H9 (cell line): ENCODE measurements at regions not wholly inside any gene's neighbourhood (a gene's known extent, or its start where the extent isn't known, plus 50 kb on each side); places are given as distances from the start of the nearest gene placed in this dataset.

ENCODE experiments used
- DNase-seq: peaks from one replicate; pipeline ENCODE4 v3.0.0-alpha.2; 2017
- H2AFZ ChIP-seq: one replicate; pipeline ENCODE4 v1.6.1; 2013; ENCODE audit warnings: mild to moderate bottlenecking, low read length, control low read depth, moderate library complexity
- H2AK5ac ChIP-seq: 2 replicates; pipeline ENCODE4 v1.6.1; 2013; ENCODE audit warnings: low read length, control low read depth, mixed read lengths; ENCODE audit not compliant: insufficient read length
- H2BK120ac ChIP-seq: one replicate; pipeline ENCODE4 v1.6.1; 2013; ENCODE audit warnings: low read depth, mild to moderate bottlenecking, low read length, control low read depth, inconsistent platforms; ENCODE audit not compliant: poor library complexity, severe bottlenecking
- H2BK12ac ChIP-seq: 2 replicates; pipeline ENCODE4 v1.6.1; 2013; ENCODE audit warnings: low read length, control low read depth, mixed read lengths, low read depth; ENCODE audit not compliant: insufficient read length
- H2BK15ac ChIP-seq: 2 replicates; pipeline ENCODE4 v1.6.1; 2013; ENCODE audit warnings: low read depth, low read length, control low read depth
- H2BK20ac ChIP-seq: one replicate; pipeline ENCODE4 v1.6.1; 2013; ENCODE audit warnings: low read depth, mild to moderate bottlenecking, low read length, control low read depth, inconsistent platforms; ENCODE audit not compliant: poor library complexity, severe bottlenecking
- H2BK5ac ChIP-seq: 2 replicates; pipeline ENCODE4 v1.6.1; 2013; ENCODE audit warnings: low read length, control low read depth, mixed read lengths; ENCODE audit not compliant: insufficient read length
- H3K14ac ChIP-seq: 2 replicates; pipeline ENCODE4 v1.6.1; 2013; ENCODE audit warnings: low read length, control low read depth; ENCODE audit not compliant: insufficient read depth
- H3K18ac ChIP-seq: 2 replicates; pipeline ENCODE4 v1.6.1; 2013; ENCODE audit warnings: low read depth, mild to moderate bottlenecking, mixed read lengths, low read length, control low read depth; ENCODE audit not compliant: insufficient read length
- H3K23ac ChIP-seq: 2 replicates; pipeline ENCODE4 v1.6.1; 2013; ENCODE audit warnings: low read length, control low read depth, mixed read lengths, low read depth; ENCODE audit not compliant: insufficient read length
- H3K23me2 ChIP-seq: 2 replicates; pipeline ENCODE4 v1.6.1; 2013; ENCODE audit warnings: low read depth, mild to moderate bottlenecking, mixed read lengths, low read length, control low read depth; ENCODE audit not compliant: insufficient read length, poor library complexity, severe bottlenecking
- H3K27ac ChIP-seq: 2 replicates; pipeline ENCODE4 v1.5.1; 2013; ENCODE audit warnings: low read length, control low read depth, mixed read lengths, low read depth; ENCODE audit not compliant: insufficient read length
- H3K27me3 ChIP-seq: 2 replicates; pipeline ENCODE4 v1.6.1; 2013; ENCODE audit warnings: low read length, control low read depth, inconsistent platforms; ENCODE audit not compliant: insufficient read depth
- H3K4ac ChIP-seq: 2 replicates; pipeline ENCODE4 v1.6.1; 2013; ENCODE audit warnings: low read depth, mild to moderate bottlenecking, control low read depth, inconsistent platforms, low read length, moderate library complexity
- H3K4me1 ChIP-seq: 2 replicates; pipeline ENCODE4 v1.6.1; 2013; ENCODE audit warnings: low read length, control low read depth, inconsistent platforms; ENCODE audit not compliant: insufficient read depth
- H3K4me2 ChIP-seq: 2 replicates; pipeline ENCODE4 v1.6.1; 2013; ENCODE audit warnings: low read length, control low read depth, mixed read lengths; ENCODE audit not compliant: insufficient read length, insufficient read depth
- H3K56ac ChIP-seq: 2 replicates; pipeline ENCODE4 v1.6.1; 2013; ENCODE audit warnings: low read depth, mild to moderate bottlenecking, mixed read lengths, low read length, control low read depth; ENCODE audit not compliant: insufficient read length
- H3K79me1 ChIP-seq: 2 replicates; pipeline ENCODE4 v1.6.1; 2013; ENCODE audit warnings: low read depth, mild to moderate bottlenecking, moderate library complexity, low read length, control low read depth, inconsistent platforms; ENCODE audit not compliant: insufficient read depth, poor library complexity, severe bottlenecking
- H3K79me2 ChIP-seq: 2 replicates; pipeline ENCODE4 v1.6.1; 2013; ENCODE audit warnings: low read length, control low read depth, inconsistent platforms; ENCODE audit not compliant: insufficient read depth
- H3K9ac ChIP-seq: 2 replicates; pipeline ENCODE4 v1.6.1; 2013; ENCODE audit warnings: low read length, control low read depth, mixed read lengths; ENCODE audit not compliant: insufficient read length; ENCODE audit errors: extremely low read depth
- H3K9me3 ChIP-seq: one replicate; pipeline ENCODE4 v1.6.1; 2013; ENCODE audit warnings: low read depth, low read length, inconsistent platforms; ENCODE audit not compliant: control insufficient read depth
- H3T11ph ChIP-seq: one replicate; pipeline ENCODE4 v1.6.1; 2013; ENCODE audit warnings: mild to moderate bottlenecking, low read length, control low read depth, inconsistent platforms
- H4K20me1 ChIP-seq: one replicate; pipeline ENCODE4 v1.6.1; 2013; ENCODE audit not compliant: control insufficient read depth, insufficient read length, insufficient read depth
- H4K5ac ChIP-seq: 2 replicates; pipeline ENCODE4 v1.6.1; 2013; ENCODE audit warnings: low read depth, mild to moderate bottlenecking, mixed read lengths, low read length, control low read depth; ENCODE audit not compliant: insufficient read length
- H4K8ac ChIP-seq: replicated peaks from 2 replicates; pipeline ENCODE4 v1.6.1; 2013; ENCODE audit warnings: low read length, control low read depth, mixed read lengths, low read depth; ENCODE audit not compliant: insufficient read length
- H4K91ac ChIP-seq: 2 replicates; pipeline ENCODE4 v1.6.1; 2013; ENCODE audit warnings: low read depth, mild to moderate bottlenecking, moderate library complexity, mixed read lengths, low read length, control low read depth; ENCODE audit not compliant: insufficient read length
- H3K27ac Mint-ChIP-seq, 3 experiments: 2 replicates in 2 of 3; 3 replicates in 1 of 3; pipeline ENCODE4 v1.8.0; 2020 to 2021; ENCODE audit warnings: mixed read lengths in 3 of 3, mild to moderate bottlenecking in 1 of 3, moderate library complexity in 1 of 3
- H3K27me3 Mint-ChIP-seq: 2 replicates; pipeline ENCODE4 v1.8.0; 2021; ENCODE audit warnings: low read depth, mild to moderate bottlenecking, moderate library complexity, mixed read lengths
- H3K36me3 Mint-ChIP-seq, 3 experiments: 2 replicates in 2 of 3; 3 replicates in 1 of 3; pipeline ENCODE4 v1.8.0; 2020 to 2021; ENCODE audit warnings: low read depth in 3 of 3, mixed read lengths in 3 of 3; ENCODE audit not compliant: insufficient read depth in 1 of 3
- H3K4me1 Mint-ChIP-seq, 2 experiments: 2 replicates each; pipeline ENCODE4 v1.8.0; 2020; ENCODE audit warnings: mixed read lengths in 2 of 2
- H3K4me3 Mint-ChIP-seq, 2 experiments: 2 replicates in 1 of 2; 3 replicates in 1 of 2; pipeline ENCODE4 v1.8.0; 2020 to 2021; ENCODE audit warnings: mild to moderate bottlenecking in 2 of 2, mixed read lengths in 2 of 2, moderate library complexity in 1 of 2
- H3K9me3 Mint-ChIP-seq, 2 experiments: 2 replicates in 1 of 2; 3 replicates in 1 of 2; pipeline ENCODE4 v1.8.0; 2020; ENCODE audit warnings: mild to moderate bottlenecking in 2 of 2, mixed read lengths in 2 of 2, moderate library complexity in 1 of 2
- WGBS: extraction: QIAGEN DNeasy Blood & Tissue Kit; methylation state at CpG from one replicate; pipeline ENCODE4 v1.1.7; 2013; ENCODE audit warnings: missing lambda C conversion rate, low lambda C conversion rate, mixed read lengths; ENCODE audit not compliant: insufficient read length; ENCODE audit errors: extremely low coverage; 5-methylcytosine and 5-hydroxymethylcytosine counted together
- TF ChIP-seq, protein P1 (sequence below): fragments of 200-600 bp; sonication (generic); conservative IDR thresholded peaks from 3 replicates; pipeline ENCODE4 v1.8.0; 2021; ENCODE audit warnings: antibody characterized with exemption, mild to moderate bottlenecking

- Histone ChIP-seq H2BK15ac (no peak overlapping the region), H3K23ac (no peak overlapping the region), H3K27ac (no peak overlapping the region), H2AFZ (no peak overlapping the region), H2BK5ac (no peak overlapping the region), H3K27me3 (no peaks in the 10 kb centered on the region), H3K79me1 (no peaks in the 10 kb centered on the region), H2BK20ac (no peak overlapping the region), H3K23me2 (no peaks in the 10 kb centered on the region), H2BK120ac (no peak overlapping the region), H3K9ac (no peak overlapping the region), H3K4me1 (no peaks in the 10 kb centered on the region), H3K4ac (no peak overlapping the region), H2BK12ac (no peak overlapping the region), H3T11ph (no peak overlapping the region), H3K56ac (no peak overlapping the region), H3K4me2 (no peak overlapping the region), H4K5ac (no peak overlapping the region), H3K79me2 (no peaks in the 10 kb centered on the region), H2AK5ac (no peak overlapping the region), H4K91ac (no peak overlapping the region), H4K20me1 (no peaks in the 10 kb centered on the region), H4K8ac (no peak overlapping the region), H3K14ac (no peak overlapping the region), H3K9me3 (peaks cover 7% of the 10 kb centered on the region), H3K18ac (no peak overlapping the region)
- Mint-ChIP-seq H3K9me3 (peaks cover 7 to 76% of the 10 kb centered on the region in 2 experiments), H3K36me3 (peaks cover 0 to 10% (median 4%) of the 10 kb centered on the region in 3 experiments; a peak in 3 of 7 replicates), H3K27ac (no peak overlapping the region), H3K4me3 (no peak overlapping the region), H3K4me1 (no peaks in the 10 kb centered on the region), H3K27me3 (no peaks in the 10 kb centered on the region)
- DNase-seq = no peak
- WGBS = no CpG with 5 or more reads among the region's 1 CpG
- TF ChIP-seq, protein P1, sequence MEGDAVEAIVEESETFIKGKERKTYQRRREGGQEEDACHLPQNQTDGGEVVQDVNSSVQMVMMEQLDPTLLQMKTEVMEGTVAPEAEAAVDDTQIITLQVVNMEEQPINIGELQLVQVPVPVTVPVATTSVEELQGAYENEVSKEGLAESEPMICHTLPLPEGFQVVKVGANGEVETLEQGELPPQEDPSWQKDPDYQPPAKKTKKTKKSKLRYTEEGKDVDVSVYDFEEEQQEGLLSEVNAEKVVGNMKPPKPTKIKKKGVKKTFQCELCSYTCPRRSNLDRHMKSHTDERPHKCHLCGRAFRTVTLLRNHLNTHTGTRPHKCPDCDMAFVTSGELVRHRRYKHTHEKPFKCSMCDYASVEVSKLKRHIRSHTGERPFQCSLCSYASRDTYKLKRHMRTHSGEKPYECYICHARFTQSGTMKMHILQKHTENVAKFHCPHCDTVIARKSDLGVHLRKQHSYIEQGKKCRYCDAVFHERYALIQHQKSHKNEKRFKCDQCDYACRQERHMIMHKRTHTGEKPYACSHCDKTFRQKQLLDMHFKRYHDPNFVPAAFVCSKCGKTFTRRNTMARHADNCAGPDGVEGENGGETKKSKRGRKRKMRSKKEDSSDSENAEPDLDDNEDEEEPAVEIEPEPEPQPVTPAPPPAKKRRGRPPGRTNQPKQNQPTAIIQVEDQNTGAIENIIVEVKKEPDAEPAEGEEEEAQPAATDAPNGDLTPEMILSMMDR = no peak
Measured at GRCh38 chr9:1550636-1551035, 464.5 kb upstream of the SMARCA2 start.
